CD4-positive, alpha-beta T cell treated with Interferon alpha-2 for 1 hour (primary cell): ENCODE measurements at regions not wholly inside any gene's neighbourhood (a gene's known extent, or its start where the extent isn't known, plus 50 kb on each side); places are given as distances from the start of the nearest gene placed in this dataset.

ENCODE experiments used
- DNase-seq, 2 donors: peaks; one replicate each; pipeline ENCODE4 v3.0.0-alpha.2; 2020 to 2022

- DNase-seq, result no peak
Observed at GRCh38 chr4:144579411-144580030, 66.4 kb upstream of the HHIP start.

DNA sequence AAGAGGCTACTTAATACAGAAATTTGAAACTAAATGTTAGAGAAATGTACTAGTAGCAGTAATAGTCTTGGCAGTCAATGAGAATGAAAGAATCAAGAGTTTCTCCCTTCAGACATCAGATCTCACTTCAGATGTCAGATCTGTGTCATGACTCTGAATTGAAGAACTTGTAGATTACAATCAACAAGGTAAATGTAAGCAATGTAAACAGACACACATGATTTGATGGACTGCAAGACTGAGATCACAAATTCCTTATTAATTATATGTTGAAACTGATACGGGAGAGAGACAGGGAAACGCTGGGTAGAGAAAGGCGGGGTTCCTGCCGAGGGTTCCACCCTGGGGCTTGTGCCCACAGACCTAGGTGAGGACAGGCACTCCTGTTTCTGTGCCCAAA, 65.5 kb upstream of the HHIP start:
- DNase-seq, result no peak

GRCh38 chr4:144582105-144582850, 63.7 kb upstream of the HHIP start:
- no peak for DNase-seq

DNA sequence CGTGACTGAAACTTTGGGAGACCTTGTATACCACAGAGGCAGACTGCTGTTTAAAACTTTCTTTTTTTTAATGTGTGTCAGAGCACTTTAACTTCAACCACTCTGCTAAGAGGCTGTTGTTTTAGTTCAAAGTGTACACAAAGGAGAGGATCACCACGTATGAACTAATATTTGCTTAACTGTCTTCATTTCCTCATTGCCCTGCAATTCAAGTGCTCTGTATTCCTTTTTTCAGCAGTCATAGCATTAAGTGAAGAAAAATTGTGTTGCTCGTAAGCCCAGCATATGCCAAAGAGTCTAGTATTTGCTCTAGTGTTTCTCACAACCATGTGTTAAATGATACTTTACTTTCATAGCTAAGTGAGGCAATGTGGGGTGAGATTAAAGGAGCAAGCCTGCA, 63.0 kb upstream of the HHIP start:
- DNase-seq, result no peak

DNA sequence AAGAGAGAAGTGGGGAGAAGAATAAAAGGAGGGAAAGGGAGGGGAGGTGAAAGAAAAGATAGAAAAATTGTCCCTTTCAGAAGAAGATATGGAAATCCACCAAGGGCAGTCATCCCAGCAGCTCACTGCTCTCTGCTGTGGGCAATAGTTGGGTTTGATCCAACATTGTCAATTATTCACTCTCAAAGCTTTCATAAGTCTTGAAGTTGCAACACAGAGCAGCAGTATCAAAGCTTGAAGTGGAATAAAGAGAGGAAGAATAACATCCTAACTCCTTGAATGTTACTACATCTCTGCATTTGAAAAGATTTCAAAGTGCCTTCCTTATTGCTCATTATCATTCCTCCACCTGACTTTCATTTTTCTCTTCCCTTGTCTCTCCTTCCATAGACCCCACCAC, 62.3 kb upstream of the HHIP start:
- DNase-seq, result no peak

- no peak for DNase-seq
Observed at GRCh38 chr4:144584428-144584827, 61.5 kb upstream of the HHIP start.

DNA sequence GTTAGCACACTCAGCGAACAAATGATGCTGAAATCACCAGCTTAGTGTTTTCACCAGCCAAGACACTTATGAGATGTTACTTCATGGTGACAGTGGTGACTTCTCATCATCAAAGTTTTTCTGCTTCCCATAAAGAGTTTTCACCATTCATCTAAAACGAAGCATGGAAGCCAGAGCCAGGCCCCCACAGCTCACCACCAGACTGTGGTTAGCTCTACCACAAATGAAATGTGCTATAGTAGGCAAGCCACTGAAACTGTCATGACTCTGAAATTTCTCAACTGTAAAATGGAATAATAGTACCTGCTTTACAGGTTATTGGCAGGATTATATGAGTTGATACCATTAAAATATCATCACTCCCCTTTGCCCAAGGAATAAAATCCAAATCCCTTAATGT, 56.4 kb upstream of the HHIP start:
- DNase-seq, result no peak

DNA sequence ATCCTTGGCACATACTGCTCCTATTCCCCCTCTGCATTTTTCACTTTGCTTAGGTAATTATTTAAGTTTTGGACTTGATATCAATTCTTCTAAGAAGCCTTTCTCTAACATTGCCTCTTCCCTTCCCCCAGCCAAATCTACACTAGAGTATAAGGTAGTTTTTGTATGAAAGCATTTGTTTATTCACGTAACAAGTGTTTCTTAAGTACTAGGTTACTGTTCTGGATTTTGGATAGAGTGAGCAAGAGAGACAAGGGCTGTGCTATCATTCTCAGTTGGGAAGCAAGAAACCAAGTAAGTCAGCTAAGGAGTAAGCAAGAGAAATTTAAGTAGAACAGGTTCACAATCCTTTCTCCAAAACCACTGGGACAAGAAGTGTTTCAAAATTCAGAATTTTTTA, 55.9 kb upstream of the HHIP start:
- DNase-seq, result no peak

DNA sequence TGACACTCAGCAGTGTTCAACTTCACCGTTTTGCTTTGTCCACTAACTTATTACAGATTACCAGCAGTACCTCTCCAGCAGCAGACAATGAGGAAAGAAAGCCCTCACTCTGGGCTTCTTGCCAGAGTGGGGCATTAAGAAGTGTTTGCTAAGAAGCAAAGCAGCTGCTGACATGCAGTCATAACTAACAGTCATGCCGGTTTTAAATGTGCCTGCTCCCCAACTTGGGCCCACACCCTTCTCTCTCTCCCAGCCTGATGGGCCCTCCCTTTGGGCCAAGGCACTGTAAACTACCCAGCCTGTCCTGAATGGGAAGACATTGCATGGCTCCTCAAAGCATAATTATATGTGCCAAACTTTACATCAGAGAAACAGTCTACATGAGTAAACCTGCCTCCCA, 54.6 kb upstream of the HHIP start:
- no peak for DNase-seq

DNA sequence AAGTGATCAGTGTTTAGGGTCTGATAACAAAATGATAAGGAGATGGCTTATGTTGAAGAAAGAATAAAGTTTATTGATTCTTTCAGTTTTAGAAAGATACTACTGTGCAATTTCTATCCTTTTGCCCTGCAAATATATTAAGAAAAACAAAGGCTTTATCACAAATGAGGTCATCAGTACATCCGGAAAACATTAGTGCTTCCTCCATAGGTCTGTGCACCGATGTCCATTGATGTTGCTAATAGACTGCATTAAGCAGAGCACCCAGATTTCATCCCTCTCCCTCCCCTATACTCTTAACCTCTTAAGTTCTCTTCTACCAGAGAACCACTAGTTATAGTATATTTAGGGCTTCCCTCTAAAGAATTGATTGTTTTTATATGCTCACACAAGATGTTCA, 53.7 kb upstream of the HHIP start:
- DNase-seq, result no peak

GRCh38 chr4:144594471-144594986, 51.4 kb upstream of the HHIP start:
- no peak for DNase-seq

- DNase-seq, result no peak
Observed at GRCh38 chr4:144595681-144596080, 50.3 kb upstream of the HHIP start.
